ENCODE measurements at regions not wholly inside any gene's neighbourhood (a gene's known extent, or its start where the extent isn't known, plus 50 kb on each side); places are given as distances from the start of the nearest gene placed in this dataset.

- Histone ChIP-seq H3K27me3 (ENCODE audit: insufficient read depth, low read length) (no peaks in the 10 kb centered on the region; the same call in 1 of the 2 replicates), H3K4me1 (ENCODE audit: insufficient read depth, low read length) (peaks cover 28% of the 10 kb centered on the region; the same call in 1 of the 2 replicates), H3K27ac (ENCODE audit: low read length) (no peak overlapping the region), H3K36me3 (ENCODE audit: insufficient read depth, low read depth, low read length) (no peaks in the 10 kb centered on the region), H3K9ac (ENCODE audit: low read depth, low read length) (no peak overlapping the region), H3K9me3 (ENCODE audit: insufficient read depth, low read depth, low read length) (no peaks in the 10 kb centered on the region), H3K4me3 (ENCODE audit: low read length) (no peak overlapping the region)
Measured at GRCh38 chr11:45093761-45094455, 52.5 kb upstream of the PRDM11 start.

DNA sequence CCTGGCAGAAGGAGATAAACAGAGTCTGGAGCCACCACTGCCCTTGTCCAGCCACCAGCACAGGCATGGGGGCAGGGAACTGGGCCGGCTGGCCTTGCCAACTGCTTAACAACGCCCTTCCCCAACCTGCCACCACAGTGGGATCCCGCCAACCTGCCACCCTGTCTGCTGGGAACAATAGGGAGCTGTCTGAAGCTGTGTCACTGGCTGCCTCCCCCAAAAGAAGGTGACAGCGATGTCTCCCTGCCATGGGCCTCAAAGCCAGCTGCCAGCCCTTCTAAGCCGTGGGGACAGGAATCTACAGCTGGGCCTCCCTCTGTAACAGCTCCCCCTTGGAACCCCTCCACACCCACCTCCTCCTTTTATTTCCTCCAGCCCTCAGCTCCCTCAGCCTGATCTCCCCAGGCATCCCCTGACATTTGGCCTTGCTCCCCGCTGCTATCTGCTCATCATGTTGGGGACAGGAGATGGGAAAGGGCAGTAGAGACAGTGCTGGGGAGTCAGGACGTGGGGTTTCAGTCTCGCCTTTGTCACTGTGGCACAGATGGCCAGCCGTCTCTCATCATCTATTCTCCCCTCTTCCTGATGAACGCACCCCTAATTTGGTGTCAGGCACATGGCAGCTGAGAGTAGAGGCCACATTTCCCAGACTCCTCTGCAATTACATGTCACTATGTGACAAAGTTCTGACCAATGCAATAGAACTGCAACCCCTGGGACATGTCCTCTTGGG lies 51.3 kb upstream of the PRDM11 start:
- Histone ChIP-seq H3K9ac (ENCODE audit: low read depth, low read length) (no peak overlapping the region), H3K9me3 (ENCODE audit: insufficient read depth, low read depth, low read length) (no peaks in the 10 kb centered on the region), H3K27me3 (ENCODE audit: insufficient read depth, low read length) (no peaks in the 10 kb centered on the region; the same call in 1 of the 2 replicates), H3K36me3 (ENCODE audit: insufficient read depth, low read depth, low read length) (no peaks in the 10 kb centered on the region), H3K4me1 (ENCODE audit: insufficient read depth, low read length) (peaks cover 20% of the 10 kb centered on the region; the same call in 1 of the 2 replicates), H3K4me3 (ENCODE audit: low read length) (no peak overlapping the region), H3K27ac (ENCODE audit: low read length) (no peak overlapping the region)

DNA sequence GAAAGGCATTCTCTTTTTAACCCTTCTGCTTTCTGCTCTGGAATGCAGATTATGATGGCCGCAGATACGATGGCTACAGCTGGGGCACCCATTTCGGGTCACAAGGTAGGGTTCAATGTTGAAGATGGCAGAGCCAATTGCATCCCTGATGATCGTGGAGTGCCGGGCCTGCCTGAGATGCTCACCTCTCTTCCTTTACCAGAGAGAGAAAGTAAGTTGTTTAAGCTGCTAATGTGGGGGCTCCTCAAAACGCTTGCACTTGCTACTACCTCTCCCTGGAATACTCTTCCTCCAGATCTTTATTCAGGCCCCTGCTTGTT lies 50.8 kb upstream of the PRDM11 start:
- peaks cover 20% of the 10 kb centered on the region; the same call in 1 of the 2 replicates for H3K4me1 ChIP-seq (ENCODE audit: insufficient read depth, low read length)

DNA sequence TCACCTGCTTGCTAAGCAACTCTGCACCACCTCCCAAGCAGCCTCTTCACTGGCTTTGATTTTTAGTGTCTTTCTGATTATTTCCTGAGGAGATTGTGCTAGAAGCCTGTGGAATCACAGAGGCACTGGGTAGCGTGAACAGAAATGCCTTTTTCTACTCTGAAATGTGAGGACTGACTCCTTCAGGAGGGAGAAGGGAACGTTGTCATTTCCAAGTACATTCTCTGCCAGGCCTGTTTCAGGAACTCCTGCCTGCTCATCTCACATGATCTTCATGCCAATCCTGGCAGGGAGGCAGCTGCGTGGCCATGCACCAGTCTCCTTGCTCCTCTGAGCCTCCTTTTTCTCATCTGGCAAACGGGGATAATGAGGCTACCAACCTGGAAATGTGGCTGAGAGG lies 49.8 kb upstream of the PRDM11 start:
- Histone ChIP-seq H3K27ac (ENCODE audit: low read length) (no peak overlapping the region), H3K4me3 (ENCODE audit: low read length) (no peak overlapping the region), H3K27me3 (ENCODE audit: insufficient read depth, low read length) (no peaks in the 10 kb centered on the region; the same call in 1 of the 2 replicates), H3K9me3 (ENCODE audit: insufficient read depth, low read depth, low read length) (no peaks in the 10 kb centered on the region), H3K9ac (ENCODE audit: low read depth, low read length) (no peak overlapping the region), H3K36me3 (ENCODE audit: insufficient read depth, low read depth, low read length) (no peaks in the 10 kb centered on the region), H3K4me1 (ENCODE audit: insufficient read depth, low read length) (peaks cover 15% of the 10 kb centered on the region; the same call in 1 of the 2 replicates)

More for the DNA sequence above, 50.8 kb upstream of the PRDM11 start:
- H3K9me3 ChIP-seq (ENCODE audit: insufficient read depth, low read depth, low read length), result no peaks in the 10 kb centered on the region
- no peaks in the 10 kb centered on the region for H3K36me3 ChIP-seq (ENCODE audit: insufficient read depth, low read depth, low read length)
- H3K9ac ChIP-seq (ENCODE audit: low read depth, low read length), result no peak overlapping the region
- H3K27me3 ChIP-seq (ENCODE audit: insufficient read depth, low read length), result no peaks in the 10 kb centered on the region; the same call in 1 of the 2 replicates
- no peak overlapping the region for H3K4me3 ChIP-seq (ENCODE audit: low read length)
- no peak overlapping the region for H3K27ac ChIP-seq (ENCODE audit: low read length)

All from iPS-20b (cell line).